NCI-H146 treated with DMSO at 0.1 percent for 48 hours (cell line): ENCODE measurements at regions not wholly inside any gene's neighbourhood (a gene's known extent, or its start where the extent isn't known, plus 50 kb on each side); places are given as distances from the start of the nearest gene placed in this dataset.
"Not testable (repeated sequence)": the region's sequence is repeated elsewhere in the genome, so short reads cannot be mapped to it uniquely, and the experiment has no call there.

Experiments
- DNase-seq: peaks from one replicate; lab custom pipeline; 2025; ENCODE audit not compliant: unreplicated experiment; lab: John Stamatoyannopoulos, UW

DNA sequence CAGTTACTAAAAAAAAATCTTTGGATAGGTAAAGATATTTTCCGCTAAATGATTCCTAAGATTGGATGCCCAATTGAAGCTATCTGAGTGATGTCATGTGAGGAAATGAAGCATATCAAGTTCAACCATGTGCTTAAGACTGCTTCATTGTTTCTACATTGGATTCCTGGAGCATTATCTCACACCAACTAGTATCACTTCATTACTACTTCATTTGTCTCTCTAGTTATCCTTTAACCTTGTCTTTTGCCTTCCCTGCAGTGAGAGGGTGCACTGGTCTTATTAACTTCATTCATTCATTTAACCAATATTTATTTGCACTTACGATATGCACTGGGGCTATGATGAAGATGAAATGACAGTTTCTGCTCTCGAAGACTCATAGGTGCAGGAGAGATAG lies 198.1 kb downstream of the SLC38A4 start:
- DNase-seq = no peak

DNA sequence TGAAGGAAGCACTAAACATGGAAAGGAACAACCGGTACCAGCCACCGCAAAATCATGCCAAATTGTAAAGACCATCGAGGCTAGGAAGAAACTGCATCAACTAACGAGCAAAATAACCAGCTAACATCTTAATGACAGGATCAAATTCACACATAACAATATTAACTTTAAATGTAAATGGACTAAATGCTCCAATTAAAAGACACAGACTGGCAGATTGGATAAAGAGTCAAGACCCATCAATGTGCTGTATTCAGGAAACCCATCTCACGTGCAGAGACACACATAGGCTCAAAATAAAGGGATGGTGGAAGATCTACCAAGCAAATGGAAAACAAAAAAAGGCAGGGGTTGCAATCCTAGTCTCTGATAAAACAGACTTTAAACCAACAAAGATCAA lies 206.3 kb downstream of the SLC38A4 start:
- not testable (repeated sequence) for DNase-seq

- not testable (repeated sequence) for DNase-seq
Measured at GRCh38 chr12:46617737-46618136, 208.1 kb downstream of the SLC38A4 start.

DNA sequence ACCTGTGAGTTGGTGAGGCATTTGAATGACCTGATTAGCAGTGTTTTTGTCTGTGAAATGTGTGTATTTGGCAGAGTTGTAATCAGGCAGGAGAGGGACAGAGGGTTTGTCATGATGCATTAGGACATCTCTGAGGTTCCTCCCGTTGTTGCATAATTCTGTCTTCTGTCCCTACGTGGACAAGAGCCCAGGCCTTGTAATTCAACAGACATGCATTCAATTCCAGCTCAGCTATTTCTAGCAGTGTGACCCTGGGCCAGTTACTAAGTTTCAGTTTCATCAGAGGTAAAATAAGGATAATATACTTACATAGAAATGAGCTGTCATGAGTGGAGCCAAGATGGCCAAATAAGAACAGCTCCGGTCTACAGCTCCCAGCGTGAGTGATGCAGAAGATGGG lies 208.6 kb downstream of the SLC38A4 start:
- no peak for DNase-seq

- no peak for DNase-seq
Measured at GRCh38 chr12:46610754-46611153, 215.0 kb downstream of the SLC38A4 start.

DNA sequence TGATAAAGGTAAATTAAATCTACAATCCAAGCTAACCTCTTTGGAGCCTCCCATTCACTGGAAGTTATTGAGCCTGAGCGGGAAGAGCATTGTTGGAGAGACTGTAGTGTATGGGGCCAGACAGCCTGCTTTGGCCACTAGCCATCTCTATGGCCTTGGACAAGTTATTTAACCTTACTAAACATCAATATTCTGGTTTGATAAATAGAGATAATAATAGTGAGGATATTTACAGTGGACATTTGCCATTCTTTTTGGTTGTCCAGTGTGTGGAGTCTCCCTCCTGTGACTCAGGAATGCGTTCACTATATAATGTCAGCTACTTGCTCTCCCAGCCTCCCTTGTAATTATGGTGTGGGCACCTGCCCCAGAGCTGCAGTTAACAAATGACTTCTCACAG lies 216.1 kb downstream of the SLC38A4 start:
- DNase-seq = no peak

DNA sequence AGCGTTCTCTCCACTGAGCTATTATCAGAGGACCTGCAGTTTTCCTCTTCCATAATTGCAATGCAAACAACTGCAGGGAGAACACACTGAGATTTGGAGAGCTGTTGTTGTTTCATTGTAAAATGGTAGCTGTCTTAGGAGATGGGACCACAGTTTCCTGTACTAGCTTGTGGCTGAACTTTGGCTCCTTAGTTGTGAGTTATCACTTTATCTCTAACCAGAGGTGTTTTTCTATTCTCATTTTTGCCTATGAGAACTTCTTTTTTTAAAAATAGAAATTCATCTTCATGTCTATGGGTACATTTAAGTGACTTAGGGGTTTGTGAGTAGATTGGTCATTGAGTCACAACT lies 216.5 kb downstream of the SLC38A4 start:
- no peak for DNase-seq

GRCh38 chr12:46608431-46609272 lies 217.1 kb downstream of the SLC38A4 start:
- DNase-seq = no peak

DNA sequence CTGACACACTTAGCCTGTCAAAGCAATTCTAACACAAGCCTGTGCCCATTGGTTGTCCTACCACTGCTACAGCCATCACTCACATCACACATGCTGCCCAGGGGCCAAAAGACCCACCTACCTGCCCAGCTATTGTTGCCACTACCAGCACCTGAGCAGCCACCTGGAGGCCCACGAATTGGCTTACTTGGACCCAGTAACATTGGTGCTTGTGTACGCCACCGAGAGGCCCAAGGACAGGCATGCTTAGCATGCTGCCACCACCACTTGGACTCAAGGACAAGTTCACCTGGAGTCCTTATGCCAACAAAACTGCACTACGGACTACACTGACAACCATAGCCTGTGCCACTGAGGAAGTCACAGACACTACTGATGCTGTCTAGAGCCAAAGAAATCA lies 221.1 kb downstream of the SLC38A4 start:
- DNase-seq = no peak

DNA sequence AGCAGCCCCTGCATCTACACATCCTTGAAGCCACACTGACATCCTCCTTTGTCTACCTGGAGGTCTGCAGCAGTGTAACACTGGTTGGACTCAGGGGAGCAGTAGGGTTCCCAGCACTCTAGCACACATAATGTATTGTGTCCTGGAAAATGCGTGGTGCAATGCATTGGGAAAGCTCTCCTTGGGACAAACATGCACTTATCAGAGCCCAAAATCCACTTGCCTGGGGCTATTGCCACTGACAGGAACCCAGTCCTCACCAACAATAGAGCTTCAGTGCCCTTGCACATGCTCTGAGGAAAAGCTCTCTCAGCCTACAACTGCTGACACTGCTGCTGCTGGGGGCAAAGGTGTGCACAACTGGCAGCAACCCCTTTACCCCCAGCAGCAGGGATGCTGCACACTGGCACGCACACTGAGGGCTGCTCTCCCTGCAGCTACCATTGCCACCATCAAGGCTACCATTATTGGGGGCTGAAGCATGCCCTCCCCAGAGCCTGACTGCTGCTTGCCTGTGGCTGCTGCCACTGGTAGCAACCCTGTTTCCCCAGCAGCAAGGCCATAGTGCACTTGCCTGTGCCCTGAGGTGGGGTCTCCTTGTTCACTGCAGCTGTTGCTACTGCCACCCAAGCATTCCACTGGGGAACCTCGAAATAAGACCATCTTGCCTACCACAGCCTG lies 221.9 kb downstream of the SLC38A4 start:
- no peak for DNase-seq

- no peak for DNase-seq
Measured at GRCh38 chr12:46602474-46602873, 223.3 kb downstream of the SLC38A4 start.

- DNase-seq = no peak
Measured at GRCh38 chr12:46590991-46591703, 218.6 kb upstream of the SLC38A2 start.

- no peak for DNase-seq
Measured at GRCh38 chr12:46585854-46586621, 213.5 kb upstream of the SLC38A2 start.

GRCh38 chr12:46584098-46584497 lies 211.5 kb upstream of the SLC38A2 start:
- not testable (repeated sequence) for DNase-seq

GRCh38 chr12:46581990-46582389 lies 209.4 kb upstream of the SLC38A2 start:
- DNase-seq = not testable (repeated sequence)

- no peak for DNase-seq
Measured at GRCh38 chr12:46580445-46580844, 207.9 kb upstream of the SLC38A2 start.

DNA sequence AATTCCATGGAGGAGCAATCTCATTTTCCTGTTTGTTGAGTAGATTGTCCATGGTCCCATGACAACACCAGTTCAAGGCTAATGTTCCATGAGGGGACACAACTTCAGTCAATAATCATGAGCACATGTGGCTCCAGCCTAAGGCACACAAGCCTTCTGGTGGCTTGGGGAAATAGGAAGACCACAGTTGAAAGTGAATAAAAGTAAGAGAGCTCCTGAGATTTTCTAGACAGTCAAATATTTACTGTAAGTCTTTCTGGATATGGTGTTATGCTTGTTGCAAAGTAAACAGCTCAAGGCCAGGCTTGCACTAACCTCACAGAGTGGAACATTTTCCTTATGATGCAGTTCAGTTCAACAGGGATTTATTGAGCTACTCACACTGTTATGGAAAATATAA lies 206.9 kb upstream of the SLC38A2 start:
- DNase-seq = no peak

- no peak for DNase-seq
Measured at GRCh38 chr12:46578190-46578982, 205.8 kb upstream of the SLC38A2 start.

- DNase-seq = no peak
Measured at GRCh38 chr12:46577063-46577776, 204.6 kb upstream of the SLC38A2 start.

DNA sequence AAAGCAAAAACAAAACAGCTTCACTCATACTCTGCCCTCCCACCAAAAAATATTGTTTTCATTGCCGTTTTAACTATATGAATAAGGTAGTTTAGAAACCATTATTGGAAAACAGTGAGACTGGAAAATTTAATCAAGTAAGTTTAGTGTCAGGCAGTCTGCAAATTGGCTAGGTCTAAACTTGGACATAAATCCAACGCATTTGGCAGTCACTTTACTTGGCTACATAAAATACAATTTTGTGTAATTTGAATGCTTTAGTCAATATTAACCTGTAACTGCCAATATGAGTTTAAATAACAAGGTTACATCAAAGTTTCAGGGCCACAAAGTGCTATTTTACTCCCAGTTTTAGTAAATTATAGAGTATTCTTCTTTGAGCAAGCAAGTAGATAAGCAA lies 202.3 kb upstream of the SLC38A2 start:
- no peak for DNase-seq
